Esophagus muscularis mucosa (tissue), 4 donors: ENCODE measurements at regions not wholly inside any gene's neighbourhood (a gene's known extent, or its start where the extent isn't known, plus 50 kb on each side); places are given as distances from the start of the nearest gene placed in this dataset.

Experiments
- EP300 ChIP-seq: sonication (generic); formaldehyde crosslinking; IDR thresholded peaks from one replicate; pipeline ENCODE4 v1.6.1; 2017; ENCODE audit warnings: antibody characterized with exemption
- POLR2A ChIP-seq: fragments of 450-650 bp; IDR thresholded peaks from one replicate; pipeline ENCODE4 v1.6.1; 2017; ENCODE audit warnings: antibody characterized with exemption, moderate library complexity, mild to moderate bottlenecking, low read depth
- POLR2AphosphoS5 ChIP-seq, 2 donors: sonication (generic); formaldehyde crosslinking; IDR thresholded peaks; one replicate each; pipeline ENCODE4 v1.6.1; 2017; ENCODE audit warnings: antibody characterized with exemption in 2 of 2
- TF ChIP-seq, protein P1 (sequence below), 3 experiments: fragments of 200-600 bp in 2 of 3; fragments of 450-650 bp in 1 of 3; sonication (generic) in 2 of 3; IDR thresholded peaks; one replicate each; pipeline ENCODE4 v1.5.1; 2017 to 2019; ENCODE audit warnings: antibody characterized with exemption in 3 of 3, mild to moderate bottlenecking in 2 of 3, moderate library complexity in 1 of 3

DNA sequence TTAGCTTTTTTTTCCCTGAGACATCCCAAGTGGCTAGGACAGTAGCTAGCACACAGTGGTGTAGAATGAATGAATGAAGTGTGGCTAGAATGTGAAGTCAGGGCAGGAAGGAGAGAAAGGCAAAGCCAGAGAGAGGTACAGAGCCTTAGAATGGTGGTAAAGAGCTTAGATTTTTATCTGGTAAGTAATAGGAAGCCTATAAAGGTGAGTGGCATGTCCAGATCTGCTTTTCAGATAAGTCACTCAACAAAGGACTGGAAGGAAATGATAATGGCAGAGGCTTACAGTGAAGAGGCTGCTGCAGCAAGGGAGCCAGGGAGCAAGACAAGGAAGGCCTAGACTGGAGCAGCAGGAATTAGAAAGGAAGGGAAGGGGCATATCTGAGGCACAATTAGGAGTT is 96.0 kb upstream of the PRDM1 start:
- TF ChIP-seq, protein P1, sequence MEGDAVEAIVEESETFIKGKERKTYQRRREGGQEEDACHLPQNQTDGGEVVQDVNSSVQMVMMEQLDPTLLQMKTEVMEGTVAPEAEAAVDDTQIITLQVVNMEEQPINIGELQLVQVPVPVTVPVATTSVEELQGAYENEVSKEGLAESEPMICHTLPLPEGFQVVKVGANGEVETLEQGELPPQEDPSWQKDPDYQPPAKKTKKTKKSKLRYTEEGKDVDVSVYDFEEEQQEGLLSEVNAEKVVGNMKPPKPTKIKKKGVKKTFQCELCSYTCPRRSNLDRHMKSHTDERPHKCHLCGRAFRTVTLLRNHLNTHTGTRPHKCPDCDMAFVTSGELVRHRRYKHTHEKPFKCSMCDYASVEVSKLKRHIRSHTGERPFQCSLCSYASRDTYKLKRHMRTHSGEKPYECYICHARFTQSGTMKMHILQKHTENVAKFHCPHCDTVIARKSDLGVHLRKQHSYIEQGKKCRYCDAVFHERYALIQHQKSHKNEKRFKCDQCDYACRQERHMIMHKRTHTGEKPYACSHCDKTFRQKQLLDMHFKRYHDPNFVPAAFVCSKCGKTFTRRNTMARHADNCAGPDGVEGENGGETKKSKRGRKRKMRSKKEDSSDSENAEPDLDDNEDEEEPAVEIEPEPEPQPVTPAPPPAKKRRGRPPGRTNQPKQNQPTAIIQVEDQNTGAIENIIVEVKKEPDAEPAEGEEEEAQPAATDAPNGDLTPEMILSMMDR (IDR thresholded peaks at IDR 0.05), result no peak
- TF ChIP-seq POLR2A (no peak), POLR2AphosphoS5 (IDR thresholded peaks at IDR 0.05) (no peak), EP300 (no peak)
